ENCODE measurements at regions not wholly inside any gene's neighbourhood (a gene's known extent, or its start where the extent isn't known, plus 50 kb on each side); places are given as distances from the start of the nearest gene placed in this dataset.

DNA sequence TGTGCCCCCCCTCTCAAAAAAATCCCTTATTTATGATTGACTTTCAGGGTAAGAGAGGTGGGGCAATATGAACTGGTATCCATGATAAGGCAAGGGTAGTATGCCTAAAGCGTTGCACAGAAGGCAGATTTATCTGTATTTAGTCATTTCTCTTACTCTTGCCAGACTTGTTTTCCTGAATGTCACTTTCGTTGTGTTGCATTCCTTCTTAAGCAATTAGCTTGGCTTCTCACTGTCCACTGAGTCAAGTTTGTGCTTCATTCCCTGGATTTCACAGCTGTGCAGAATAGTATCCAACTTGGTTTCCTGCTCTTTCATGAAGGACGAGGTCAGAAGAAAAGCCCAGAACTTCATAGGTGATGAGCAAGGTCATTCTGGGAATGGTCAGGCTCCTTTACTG lies 301.5 kb upstream of the ACTBL2 start:
- Histone ChIP-seq H3K4me3 (ENCODE audit: low read depth, low read length) (no peak overlapping the region), H3K36me3 (no peaks in the 10 kb centered on the region), H3K27me3 (no peaks in the 10 kb centered on the region), H3K9me3 (no peaks in the 10 kb centered on the region), H3K4me1 (no peaks in the 10 kb centered on the region)
- TF ChIP-seq CTCF (IDR thresholded peaks at IDR 0.05; ENCODE audit: low read depth, low read length), result no peak
- no peak for DNase-seq

DNA sequence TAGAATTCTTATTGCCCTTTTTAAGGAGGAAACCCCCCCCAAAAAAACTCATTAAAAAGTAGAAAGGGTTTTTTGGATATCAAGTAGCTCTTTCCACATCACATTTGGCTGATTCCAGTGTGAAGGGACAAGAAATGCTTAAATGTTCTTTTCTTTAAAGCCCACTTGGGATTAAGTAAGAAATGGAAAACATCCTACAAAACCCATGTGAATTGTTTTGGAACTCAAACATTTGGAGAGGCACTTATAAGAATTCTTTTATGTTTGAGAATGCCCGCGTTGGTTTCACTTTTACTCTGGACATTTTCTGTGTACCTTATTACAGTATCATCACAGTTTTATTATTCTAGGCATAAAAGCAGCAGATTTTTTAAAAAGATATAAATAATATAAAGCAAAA lies 301.1 kb upstream of the ACTBL2 start:
- Histone ChIP-seq H3K4me1 (peaks cover 3% of the 10 kb centered on the region), H3K36me3 (no peaks in the 10 kb centered on the region), H3K9me3 (no peaks in the 10 kb centered on the region), H3K4me3 (ENCODE audit: low read depth, low read length) (no peak overlapping the region), H3K27me3 (no peaks in the 10 kb centered on the region)
- no peak for DNase-seq
- TF ChIP-seq CTCF (IDR thresholded peaks at IDR 0.05; ENCODE audit: low read depth, low read length), result no peak

DNA sequence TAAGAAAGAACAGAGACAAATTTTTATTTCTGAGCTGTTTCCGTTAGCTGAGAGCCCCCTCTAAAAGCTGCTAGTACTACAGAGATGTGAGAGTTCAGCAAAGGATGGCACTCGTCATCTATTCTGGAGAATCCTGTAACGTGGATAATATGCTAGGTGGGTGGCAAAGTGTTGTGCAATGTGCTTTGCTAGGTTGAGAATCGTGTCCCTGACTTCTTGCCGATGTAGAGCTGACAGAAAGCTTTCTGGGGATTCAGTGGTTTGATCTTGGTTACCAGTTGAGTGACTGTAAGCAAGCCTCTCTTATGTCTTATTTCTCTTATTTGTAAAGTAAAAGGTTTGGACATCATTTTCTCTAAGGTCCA lies 298.3 kb upstream of the ACTBL2 start:
- H3K36me3 ChIP-seq, result no peaks in the 10 kb centered on the region
- no peaks in the 10 kb centered on the region for H3K27me3 ChIP-seq
- no peak for DNase-seq
- no peaks in the 10 kb centered on the region for H3K9me3 ChIP-seq
- no peak for TF ChIP-seq CTCF (IDR thresholded peaks at IDR 0.05; ENCODE audit: low read depth, low read length)
- H3K4me1 ChIP-seq, result peaks cover 8% of the 10 kb centered on the region
- no peak overlapping the region for H3K4me3 ChIP-seq (ENCODE audit: low read depth, low read length)

DNA sequence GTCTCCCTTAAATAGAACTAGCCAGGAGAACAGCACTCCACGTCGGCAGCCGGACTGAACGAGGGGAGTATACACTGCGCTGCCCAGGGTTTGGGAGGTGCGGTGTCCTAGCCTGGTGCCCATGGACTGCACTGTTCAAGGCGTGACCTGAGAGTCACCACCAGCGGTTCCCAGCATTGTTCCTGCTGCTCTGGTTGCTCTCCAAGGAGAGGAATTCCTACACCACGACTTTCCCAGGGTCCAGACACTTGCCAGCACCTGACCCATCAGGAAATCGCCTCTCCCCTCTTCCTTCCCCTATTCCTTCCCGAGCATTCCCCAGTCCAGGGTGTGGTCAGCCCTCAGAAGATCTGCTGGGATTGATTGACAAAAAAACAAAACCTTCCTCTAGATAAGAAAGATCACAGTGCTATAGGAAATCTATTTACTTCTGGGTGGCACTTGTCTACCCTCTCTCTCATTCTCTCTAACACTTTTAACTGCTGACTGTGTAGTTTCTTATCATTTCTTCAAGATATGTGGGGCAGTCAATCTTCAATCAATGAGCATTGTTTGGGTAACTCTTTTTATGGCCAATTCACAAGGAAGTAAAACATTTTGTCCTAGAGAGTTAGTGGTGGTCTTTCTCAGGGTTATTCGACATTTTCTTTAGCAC lies 297.8 kb upstream of the ACTBL2 start:
- no peak for DNase-seq

DNA sequence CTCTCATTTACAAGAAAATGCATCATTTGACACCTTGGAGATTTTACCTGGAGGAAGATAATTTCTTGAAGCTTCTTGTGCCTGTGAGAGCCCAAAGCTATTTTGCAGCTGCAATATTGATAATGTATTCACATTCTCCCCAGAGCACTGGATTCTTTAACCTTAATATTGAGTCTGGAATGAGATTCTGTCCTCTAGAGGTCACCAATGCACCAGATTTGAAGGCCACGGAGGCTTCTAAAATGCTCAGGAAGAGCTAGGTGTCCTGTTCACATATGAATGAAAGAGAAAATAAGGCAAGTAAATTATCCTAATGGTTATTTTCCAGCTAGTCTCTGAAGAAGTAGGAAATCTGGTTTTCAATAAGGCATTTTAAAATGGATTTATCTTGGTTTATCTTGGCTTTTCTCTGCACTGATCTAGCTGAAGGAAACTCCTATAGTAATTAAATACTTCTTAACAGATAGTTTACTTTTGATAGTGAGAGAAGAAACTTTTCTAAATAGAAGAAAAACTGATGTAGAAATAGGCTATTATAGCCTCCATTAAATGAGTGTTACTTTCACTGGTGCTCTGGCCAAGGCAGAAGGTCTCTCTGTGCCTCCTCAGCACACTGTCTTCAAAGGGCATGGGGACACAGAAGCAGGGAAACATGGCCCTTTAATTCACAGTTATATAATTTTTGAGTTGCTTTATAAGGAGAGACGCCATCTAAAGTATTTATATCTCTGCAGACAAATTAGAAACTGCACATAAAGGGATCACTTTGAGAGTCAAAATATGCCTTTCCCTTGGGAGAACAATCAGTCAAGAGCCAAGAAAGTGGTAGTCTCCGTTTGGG lies 297.0 kb upstream of the ACTBL2 start:
- peak; percentile 76 for TF ChIP-seq CTCF (IDR thresholded peaks at IDR 0.05; ENCODE audit: low read depth, low read length)
- Histone ChIP-seq H3K27me3 (no peaks in the 10 kb centered on the region), H3K36me3 (no peaks in the 10 kb centered on the region), H3K4me3 (ENCODE audit: low read depth, low read length) (no peak overlapping the region), H3K4me1 (peaks cover 16% of the 10 kb centered on the region), H3K9me3 (no peaks in the 10 kb centered on the region)
- DNase-seq, result peak; percentile 44

More for the DNA sequence above, 297.8 kb upstream of the ACTBL2 start:
- H3K36me3 ChIP-seq, result no peaks in the 10 kb centered on the region
- no peaks in the 10 kb centered on the region for H3K9me3 ChIP-seq
- peaks cover 10% of the 10 kb centered on the region for H3K4me1 ChIP-seq
- H3K4me3 ChIP-seq (ENCODE audit: low read depth, low read length), result no peak overlapping the region
- no peaks in the 10 kb centered on the region for H3K27me3 ChIP-seq
- no peak for TF ChIP-seq CTCF (IDR thresholded peaks at IDR 0.05; ENCODE audit: low read depth, low read length)

DNA sequence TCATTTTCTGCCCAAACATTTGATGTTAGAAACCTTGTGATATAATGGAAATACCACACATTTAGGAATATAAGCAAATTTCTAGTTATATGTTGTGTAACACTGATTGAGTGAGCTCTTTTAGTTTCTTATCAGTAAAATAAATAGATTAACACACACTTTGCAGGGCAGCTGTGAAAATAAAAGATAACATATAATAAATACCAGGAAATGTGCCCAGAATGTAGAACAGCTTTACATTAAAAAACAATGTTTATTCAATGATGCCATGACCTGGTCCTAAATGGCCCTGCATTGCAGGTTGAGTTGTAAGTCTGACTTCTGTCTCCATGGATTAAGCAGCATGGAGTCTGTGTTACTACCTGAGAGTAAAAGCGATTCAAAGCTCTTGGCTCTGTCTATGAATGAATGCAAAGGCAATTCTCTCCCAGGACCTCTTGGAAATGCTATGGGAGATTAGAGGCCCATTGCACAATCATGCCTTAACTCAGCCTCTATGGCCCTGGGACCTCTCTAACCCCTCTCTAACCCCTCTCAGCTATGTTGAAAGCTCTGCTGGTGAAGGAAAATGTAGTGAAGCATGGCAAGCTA lies 296.0 kb upstream of the ACTBL2 start:
- Histone ChIP-seq H3K36me3 (no peaks in the 10 kb centered on the region), H3K27me3 (no peaks in the 10 kb centered on the region), H3K4me3 (ENCODE audit: low read depth, low read length) (no peak overlapping the region), H3K4me1 (peaks cover 16% of the 10 kb centered on the region), H3K9me3 (no peaks in the 10 kb centered on the region)
- DNase-seq, result no peak
- no peak for TF ChIP-seq CTCF (IDR thresholded peaks at IDR 0.05; ENCODE audit: low read depth, low read length)
